GM12878 (cell line): ENCODE measurements at regions not wholly inside any gene's neighbourhood (a gene's known extent, or its start where the extent isn't known, plus 50 kb on each side); places are given as distances from the start of the nearest gene placed in this dataset.

ENCODE experiments used
- ATAC-seq: fragments of 200-7000 bp; cut with Tn5 transposase; 3 replicates; pipeline ENCODE4 v1.9.1; 2020; ENCODE audit warnings: mild to moderate bottlenecking, moderate library complexity
- BruUV-seq: library from RNA; stranded (reverse); fragments of 400-500 nt; replicated peaks from 2 replicates; lab custom pipeline; 2021; lab: Mats Ljungman, UMichigan
- CTCF ChIA-PET: fragments of 300-600 bp; sonication (Branson Sonifier 250); formaldehyde crosslinking; extraction: SDS; loops from one replicate; lab custom pipeline; 2021; ENCODE audit warnings: inconsistent platforms; lab: Yijun Ruan, JAX
- POLR2A ChIA-PET: fragments of 350-600 bp; formaldehyde crosslinking; extraction: SDS; loops from one replicate; lab custom pipeline; 2021; ENCODE audit warnings: inconsistent platforms; lab: Charles Lee
- RAD21 ChIA-PET: fragments of 300-600 bp; sonication (Branson Sonifier 250); formaldehyde crosslinking; loops from one replicate; lab custom pipeline; 2023; ENCODE audit warnings: antibody characterized with exemption; ENCODE audit not compliant: unreplicated experiment; lab: Charles Lee
- SMC1A ChIA-PET: fragments of 300-600 bp; sonication (Branson Sonifier 250); formaldehyde crosslinking; loops from one replicate; lab custom pipeline; 2023; ENCODE audit not compliant: unreplicated experiment, uncharacterized antibody; lab: Charles Lee
- DNase-seq: peaks from one replicate; pipeline ENCODE4 v3.0.0-alpha.2; 2011; ENCODE audit warnings: low read depth, low spot score
- FAIRE-seq: peaks from 3 replicates; lab custom pipeline; 2011; peaks lifted over from hg19 to GRCh38; lab: Jason Lieb, UNC
- H2AFZ ChIP-seq: 2 replicates; pipeline ENCODE4 v1.6.0; 2011; ENCODE audit warnings: low read depth, low read length, control low read depth; ENCODE audit not compliant: control insufficient read depth
- H3K27ac ChIP-seq: 2 replicates; pipeline ENCODE4 v1.5.1; 2011; ENCODE audit warnings: control low read depth; ENCODE audit not compliant: control insufficient read depth, insufficient read depth
- H3K27me3 ChIP-seq, 2 experiments: replicated peaks in 1 of 2; 2 replicates each; pipeline versions ENCODE4 v1.6.0 to v1.6.1; 2011; ENCODE audit warnings: low read length in 1 of 2; ENCODE audit not compliant: control insufficient read depth in 2 of 2, insufficient read depth in 2 of 2
- H3K36me3 ChIP-seq, 2 experiments: 2 replicates each; pipeline ENCODE4 v1.5.1; 2011; ENCODE audit warnings: low read length in 1 of 2; ENCODE audit not compliant: control insufficient read depth in 2 of 2, insufficient read depth in 2 of 2
- H3K4me1 ChIP-seq: 2 replicates; pipeline ENCODE4 v1.6.1; 2011; ENCODE audit warnings: mild to moderate bottlenecking, low read length, moderate library complexity, mixed read lengths; ENCODE audit not compliant: control insufficient read depth, insufficient read depth
- H3K4me2 ChIP-seq: 2 replicates; pipeline ENCODE4 v1.6.0; 2011; ENCODE audit warnings: control low read depth; ENCODE audit not compliant: control insufficient read depth, insufficient read depth
- H3K4me3 ChIP-seq: fragments of 200-600 bp; sonication (generic); 2 replicates; pipeline ENCODE4 v1.5.1; 2016
- H3K79me2 ChIP-seq: 2 replicates; pipeline ENCODE4 v1.6.0; 2011; ENCODE audit warnings: low read length; ENCODE audit not compliant: control insufficient read depth, insufficient read depth
- H3K9ac ChIP-seq: 2 replicates; pipeline ENCODE4 v1.8.0; 2011; ENCODE audit warnings: low read length, control low read depth, mixed read lengths; ENCODE audit not compliant: control insufficient read depth, insufficient read depth
- H3K9me3 ChIP-seq: replicated peaks from 3 replicates; pipeline ENCODE4 v1.5.1; 2011; ENCODE audit warnings: mild to moderate bottlenecking, low read length; ENCODE audit not compliant: control insufficient read depth, insufficient read depth
- H4K20me1 ChIP-seq: 2 replicates; pipeline ENCODE4 v1.6.0; 2011; ENCODE audit not compliant: control insufficient read depth, insufficient read depth
- MYB ChIP-seq: fragments of 150-350 bp; IDR thresholded peaks from 2 replicates; pipeline ENCODE4 v1.6.1; 2014; ENCODE audit warnings: mild to moderate bottlenecking, low read depth, low read length, borderline replicate concordance
- ZBTB11 ChIP-seq: fragments of 450-650 bp; formaldehyde crosslinking; IDR thresholded peaks from 2 replicates; pipeline ENCODE4 v1.5.0; 2022; ENCODE audit warnings: mild to moderate bottlenecking, missing genetic modification characterization
- ZBTB33 ChIP-seq: fragments of 450-650 bp; IDR thresholded peaks from 2 replicates; pipeline ENCODE4 v1.6.1; 2017; ENCODE audit warnings: mild to moderate bottlenecking
- ZSCAN29 ChIP-seq: fragments of 450-650 bp; IDR thresholded peaks from 2 replicates; pipeline ENCODE4 v1.6.1; 2017; ENCODE audit warnings: mild to moderate bottlenecking, moderate library complexity
- WGBS: methylation state at CpG from one replicate; pipeline ENCODE4 v1.1.6; 2016; ENCODE audit warnings: low lambda C conversion rate; ENCODE audit not compliant: insufficient replicate concordance, insufficient coverage; ENCODE audit errors: missing lambda C conversion rate; 5-methylcytosine and 5-hydroxymethylcytosine counted together
- in situ Hi-C: fragments of 300-500 bp; cut with MboI; formaldehyde crosslinking; loops from 9 replicates; pipeline ENCODE4 v1.14.3; 2018; ENCODE audit warnings: mixed read lengths
- intact Hi-C: fragments of 100-400 bp; cut with micrococcal nuclease; formaldehyde crosslinking; loops from one replicate; pipeline ENCODE4 v1.14.2; 2022; ENCODE audit not compliant: unreplicated experiment

DNA sequence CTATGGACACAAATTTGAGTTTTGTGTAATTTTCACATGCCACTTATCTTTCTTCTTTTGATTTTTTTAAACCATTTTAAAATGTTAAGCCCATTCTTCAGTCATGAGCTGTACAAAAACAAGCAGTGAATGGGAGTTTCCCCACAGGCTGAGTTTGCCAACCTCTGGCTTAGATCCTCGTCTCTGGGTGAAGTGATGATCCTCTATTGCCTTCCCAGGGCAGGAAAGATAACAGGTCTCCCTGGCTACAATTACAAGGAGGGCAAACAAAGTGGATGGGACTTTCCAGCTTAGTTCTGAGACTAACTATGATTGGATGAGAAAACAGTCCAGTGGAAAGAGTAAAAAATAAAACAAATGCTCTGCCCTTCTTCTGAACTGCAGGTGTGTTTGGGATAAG lies 203.7 kb downstream of the SPTSSA start:
- Histone ChIP-seq H3K4me1 (no peaks in the 10 kb centered on the region), H3K4me2 (no peak overlapping the region), H3K27ac (no peak overlapping the region), H3K9ac (no peak overlapping the region), H4K20me1 (no peaks in the 10 kb centered on the region), H3K79me2 (no peaks in the 10 kb centered on the region), H3K4me3 (no peak overlapping the region), H3K27me3 (no peaks in the 10 kb centered on the region), H3K9me3 (no peaks in the 10 kb centered on the region), H2AFZ (no peak overlapping the region), H3K36me3 (no peaks in the 10 kb centered on the region)
- ChIA-PET RAD21 (no interaction called here), POLR2A (no interaction called here), SMC1A (no interaction called here), CTCF (no interaction called here)
- DNase-seq (no peak), ATAC-seq (no peak), FAIRE-seq (no peak)
- intact Hi-C loops (no loop called here), in situ Hi-C loops (no loop called here)
- BruUV-seq = no TSS peak
- WGBS = 0% methylated on average over 1 of the region's 1 CpG
- no peak for TF ChIP-seq ZBTB11 (CRISPR knock-in tag)
- TF ChIP-seq MYB = no peak
- no peak for TF ChIP-seq ZSCAN29
- no peak for TF ChIP-seq ZBTB33
